ENCODE measurements at regions not wholly inside any gene's neighbourhood (a gene's known extent, or its start where the extent isn't known, plus 50 kb on each side); places are given as distances from the start of the nearest gene placed in this dataset.

GRCh38 chr2:12953596-12953995, 236.9 kb downstream of the TRIB2 start:
- in situ Hi-C loops (cut with HindIII; ENCODE audit: low pct_ligation_motif_present, low sequenced_read_pairs) = no loop called here
- Histone ChIP-seq H3K4me3 (ENCODE audit: low read depth, low read length) (no peak overlapping the region), H3K36me3 (replicated peaks) (no peaks in the 10 kb centered on the region), H3K27me3 (replicated peaks) (no peaks in the 10 kb centered on the region), H3K27ac (no peak overlapping the region)
- DNase-seq = no peak
- TF ChIP-seq CTCF (IDR thresholded peaks at IDR 0.05; ENCODE audit: low read depth, low read length, missing control alignments) = no peak

- no peak for DNase-seq
- Histone ChIP-seq H3K4me3 (ENCODE audit: low read depth, low read length) (no peak overlapping the region), H3K27ac (no peak overlapping the region), H3K36me3 (replicated peaks) (no peaks in the 10 kb centered on the region), H3K27me3 (replicated peaks) (no peaks in the 10 kb centered on the region)
- in situ Hi-C loops (cut with HindIII; ENCODE audit: low pct_ligation_motif_present, low sequenced_read_pairs) = no loop called here
- no peak for TF ChIP-seq CTCF (IDR thresholded peaks at IDR 0.05; ENCODE audit: low read depth, low read length, missing control alignments)
Measured at GRCh38 chr2:12955864-12956263, 239.1 kb downstream of the TRIB2 start.

- Histone ChIP-seq H3K27ac (no peak overlapping the region), H3K36me3 (replicated peaks) (no peaks in the 10 kb centered on the region)
- in situ Hi-C loops (cut with HindIII; ENCODE audit: low pct_ligation_motif_present, low sequenced_read_pairs) = no loop called here
Measured at GRCh38 chr2:12957251-12957650, 240.5 kb downstream of the TRIB2 start.

GRCh38 chr2:12959935-12960334, 243.2 kb downstream of the TRIB2 start:
- TF ChIP-seq CTCF (IDR thresholded peaks at IDR 0.05; ENCODE audit: low read depth, low read length, missing control alignments) = no peak
- Histone ChIP-seq H3K4me3 (ENCODE audit: low read depth, low read length) (no peak overlapping the region), H3K27ac (no peak overlapping the region), H3K36me3 (replicated peaks) (no peaks in the 10 kb centered on the region), H3K27me3 (replicated peaks) (no peaks in the 10 kb centered on the region)
- in situ Hi-C loops (cut with HindIII; ENCODE audit: low pct_ligation_motif_present, low sequenced_read_pairs) = no loop called here
- no peak for DNase-seq

More at GRCh38 chr2:12957251-12957650, 240.5 kb downstream of the TRIB2 start:
- no peaks in the 10 kb centered on the region for H3K27me3 ChIP-seq (replicated peaks)
- DNase-seq = no peak
- TF ChIP-seq CTCF (IDR thresholded peaks at IDR 0.05; ENCODE audit: low read depth, low read length, missing control alignments) = no peak
- no peak overlapping the region for H3K4me3 ChIP-seq (ENCODE audit: low read depth, low read length)

GRCh38 chr2:12960671-12961070, 243.9 kb downstream of the TRIB2 start:
- Histone ChIP-seq H3K27me3 (replicated peaks) (no peaks in the 10 kb centered on the region), H3K36me3 (replicated peaks) (no peaks in the 10 kb centered on the region), H3K4me3 (ENCODE audit: low read depth, low read length) (no peak overlapping the region), H3K27ac (no peak overlapping the region)
- in situ Hi-C loops (cut with HindIII; ENCODE audit: low pct_ligation_motif_present, low sequenced_read_pairs) = no loop called here
- no peak for DNase-seq
- TF ChIP-seq CTCF (IDR thresholded peaks at IDR 0.05; ENCODE audit: low read depth, low read length, missing control alignments) = no peak

- in situ Hi-C loops (cut with HindIII; ENCODE audit: low pct_ligation_motif_present, low sequenced_read_pairs) = no loop called here
- TF ChIP-seq CTCF (IDR thresholded peaks at IDR 0.05; ENCODE audit: low read depth, low read length, missing control alignments) = no peak
- Histone ChIP-seq H3K27ac (no peak overlapping the region), H3K4me3 (ENCODE audit: low read depth, low read length) (no peak overlapping the region), H3K27me3 (replicated peaks) (no peaks in the 10 kb centered on the region), H3K36me3 (replicated peaks) (no peaks in the 10 kb centered on the region)
- DNase-seq = no peak
Measured at GRCh38 chr2:12964904-12965539, 248.3 kb downstream of the TRIB2 start.

Measured in brain microvascular endothelial cell (primary cell).